GM12874 (cell line): ENCODE measurements at regions not wholly inside any gene's neighbourhood (a gene's known extent, or its start where the extent isn't known, plus 50 kb on each side); places are given as distances from the start of the nearest gene placed in this dataset.

Experiments used
- CTCF ChIP-seq: IDR thresholded peaks from 2 replicates; pipeline ENCODE4 v1.5.1; 2011; ENCODE audit warnings: low read depth, mild to moderate bottlenecking, control low read depth, low read length, moderate library complexity; ENCODE audit not compliant: insufficient read depth

DNA sequence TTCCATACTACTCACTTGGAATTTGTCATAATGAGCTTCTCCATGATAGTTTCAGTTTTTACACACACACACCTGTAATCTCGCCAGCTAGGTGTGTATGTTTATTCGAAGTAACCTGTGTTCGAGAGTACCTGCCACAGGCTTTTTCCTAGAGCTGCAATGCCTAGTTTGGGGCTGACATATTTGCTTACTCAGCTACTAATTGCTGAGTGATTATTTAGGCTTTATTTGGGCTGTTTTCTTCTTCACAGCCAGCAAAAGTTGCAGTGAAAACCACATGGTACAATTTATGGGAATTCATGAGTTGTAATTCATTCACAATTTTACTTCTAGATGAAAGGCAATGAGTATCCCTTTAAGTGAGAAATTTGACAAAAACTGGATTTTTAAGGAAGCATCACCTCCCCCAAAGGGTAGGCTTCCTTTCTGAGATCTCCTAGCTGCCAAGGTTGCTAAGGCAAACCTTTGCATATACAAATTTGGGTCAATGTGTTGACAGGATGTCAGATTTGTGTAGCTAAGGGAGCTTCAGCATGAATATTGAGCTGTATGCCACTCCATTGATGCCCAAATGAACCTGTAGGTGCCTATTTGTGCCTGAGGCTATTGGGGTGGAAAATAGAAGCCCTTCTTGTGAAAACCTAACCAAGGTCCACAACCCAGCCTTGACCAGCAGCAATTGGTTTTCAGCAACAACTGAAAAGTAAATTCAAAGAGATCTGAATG, 108.7 kb upstream of the OTX2 start:
- no peak for TF ChIP-seq CTCF

GRCh38 chr14:56905282-56905681, 95.0 kb upstream of the OTX2 start:
- TF ChIP-seq CTCF: no peak

- TF ChIP-seq CTCF: no peak
Measured at GRCh38 chr14:56903304-56903969, 93.2 kb upstream of the OTX2 start.

- TF ChIP-seq CTCF: no peak
Measured at GRCh38 chr14:56902385-56902784, 92.1 kb upstream of the OTX2 start.

GRCh38 chr14:56900726-56901125, 90.4 kb upstream of the OTX2 start:
- TF ChIP-seq CTCF: no peak

- no peak for TF ChIP-seq CTCF
Measured at GRCh38 chr14:56899829-56900228, 89.5 kb upstream of the OTX2 start.

- TF ChIP-seq CTCF: no peak
Measured at GRCh38 chr14:56896922-56897321, 86.6 kb upstream of the OTX2 start.
